Spleen (tissue), 7 donors: ENCODE measurements at regions not wholly inside any gene's neighbourhood (a gene's known extent, or its start where the extent isn't known, plus 50 kb on each side); places are given as distances from the start of the nearest gene placed in this dataset.

Experiments
- CTCF ChIP-seq, 11 experiments: fragments of 200-600 bp in 7 of 11; fragments of 450-650 bp in 4 of 11; sonication (generic) in 4 of 11; IDR thresholded peaks in 8 of 11; conservative IDR thresholded peaks in 3 of 11; 1 replicate in 7 of 11; 2 replicates in 4 of 11; pipeline versions ENCODE4 v1.4.0 to v1.8.0; 2016 to 2021; ENCODE audit warnings: antibody characterized with exemption in 11 of 11, inconsistent platforms in 4 of 11, mild to moderate bottlenecking in 1 of 11
- POLR2AphosphoS5 ChIP-seq, 3 donors: sonication (generic); formaldehyde crosslinking; IDR thresholded peaks; one replicate each; pipeline ENCODE4 v1.5.1; 2017; ENCODE audit warnings: antibody characterized with exemption in 3 of 3
- donor health status: DM: no; HTN: no; CAD: no; lungs with moderate emphysema.
- donor health status: DM: no; HTN: no; CAD: no.
- donor health status: DM: no; HTN: no; CAD: no.

- TF ChIP-seq CTCF (IDR thresholded peaks at IDR 0.05 in 8 of 11, conservative IDR thresholded peaks at IDR 0.05 in 3 of 11) (no peak), POLR2AphosphoS5 (IDR thresholded peaks at IDR 0.05) (no peak)
Observed at GRCh38 chr12:77337362-77337761, 272.0 kb upstream of the E2F7 start.
